ENCODE measurements at regions not wholly inside any gene's neighbourhood (a gene's known extent, or its start where the extent isn't known, plus 50 kb on each side); places are given as distances from the start of the nearest gene placed in this dataset.

- no peak for TF ChIP-seq ZNF274 (IDR thresholded peaks at IDR 0.05; ENCODE audit: low read depth, low read length)
- H3K4me3 ChIP-seq (ENCODE audit: low read length): no peak overlapping the region
These were observed 224.3 kb downstream of the SNRPN start for GRCh38 chr15:25178835-25179672.

GRCh38 chr15:25179673-25180511 lies 225.1 kb downstream of the SNRPN start:
- no peak overlapping the region for H3K4me3 ChIP-seq (ENCODE audit: low read length)
- TF ChIP-seq ZNF274 (IDR thresholded peaks at IDR 0.05; ENCODE audit: low read depth, low read length): no peak

GRCh38 chr15:25180606-25181292 lies 226.0 kb downstream of the SNRPN start:
- H3K4me3 ChIP-seq (ENCODE audit: low read length): no peak overlapping the region
- TF ChIP-seq ZNF274 (IDR thresholded peaks at IDR 0.05; ENCODE audit: low read depth, low read length): no peak

GRCh38 chr15:25181293-25182097 lies 226.7 kb downstream of the SNRPN start:
- no peak overlapping the region for H3K4me3 ChIP-seq (ENCODE audit: low read length)
- no peak for TF ChIP-seq ZNF274 (IDR thresholded peaks at IDR 0.05; ENCODE audit: low read depth, low read length)

- H3K4me3 ChIP-seq (ENCODE audit: low read length): no peak overlapping the region
- no peak for TF ChIP-seq ZNF274 (IDR thresholded peaks at IDR 0.05; ENCODE audit: low read depth, low read length)
These were observed 227.3 kb downstream of the SNRPN start for GRCh38 chr15:25182098-25182478.

- no peak for TF ChIP-seq ZNF274 (IDR thresholded peaks at IDR 0.05; ENCODE audit: low read depth, low read length)
- no peak overlapping the region for H3K4me3 ChIP-seq (ENCODE audit: low read length)
These were observed 228.1 kb downstream of the SNRPN start for GRCh38 chr15:25182736-25183445.

- no peak for TF ChIP-seq ZNF274 (IDR thresholded peaks at IDR 0.05; ENCODE audit: low read depth, low read length)
- H3K4me3 ChIP-seq (ENCODE audit: low read length): no peak overlapping the region
These were observed 228.9 kb downstream of the SNRPN start for GRCh38 chr15:25183581-25184251.

GRCh38 chr15:25184356-25185155 lies 229.8 kb downstream of the SNRPN start:
- TF ChIP-seq ZNF274 (IDR thresholded peaks at IDR 0.05; ENCODE audit: low read depth, low read length): no peak
- no peak overlapping the region for H3K4me3 ChIP-seq (ENCODE audit: low read length)

GRCh38 chr15:25185156-25185710 lies 230.4 kb downstream of the SNRPN start:
- TF ChIP-seq ZNF274 (IDR thresholded peaks at IDR 0.05; ENCODE audit: low read depth, low read length): no peak
- no peak overlapping the region for H3K4me3 ChIP-seq (ENCODE audit: low read length)

- no peak overlapping the region for H3K4me3 ChIP-seq (ENCODE audit: low read length)
- no peak for TF ChIP-seq ZNF274 (IDR thresholded peaks at IDR 0.05; ENCODE audit: low read depth, low read length)
These were observed 231.0 kb downstream of the SNRPN start for GRCh38 chr15:25185791-25186190.

- no peak overlapping the region for H3K4me3 ChIP-seq (ENCODE audit: low read length)
- no peak for TF ChIP-seq ZNF274 (IDR thresholded peaks at IDR 0.05; ENCODE audit: low read depth, low read length)
These were observed 231.6 kb downstream of the SNRPN start for GRCh38 chr15:25186411-25186810.

Measured in GM08714 (cell line).